Omental fat pad (tissue), 3 donors: ENCODE measurements at regions not wholly inside any gene's neighbourhood (a gene's known extent, or its start where the extent isn't known, plus 50 kb on each side); places are given as distances from the start of the nearest gene placed in this dataset.
A peak's percentile ranks its signal among the peaks of the same experiment; 100 is the strongest.
"Not testable (repeated sequence)": the region's sequence is repeated elsewhere in the genome, so short reads cannot be mapped to it uniquely, and the experiment has no call there.

Experiments
- ATAC-seq: fragments of 150-250 bp; one replicate; pipeline ENCODE4 v1.9.1; 2016; ENCODE audit warnings: mild to moderate bottlenecking, moderate library complexity; ENCODE audit not compliant: low FRiP score
- DNase-seq: peaks from one replicate; pipeline ENCODE4 v3.0.0-alpha.2; 2019; ENCODE audit warnings: low spot score
- CTCF ChIP-seq, 3 donors: fragments of 450-650 bp; IDR thresholded peaks; one replicate each; pipeline ENCODE4 v1.5.1; 2016 to 2017; ENCODE audit warnings: antibody characterized with exemption in 3 of 3, mild to moderate bottlenecking in 3 of 3, moderate library complexity in 2 of 3

GRCh38 chr11:26859416-26859815, 134.5 kb upstream of the FIBIN start:
- TF ChIP-seq CTCF (IDR thresholded peaks at IDR 0.05), result no peak
- no peak for DNase-seq
- no peak for ATAC-seq

GRCh38 chr11:26860091-26860780, 133.7 kb upstream of the FIBIN start:
- DNase-seq (no peak), ATAC-seq (no peak)
- no peak for TF ChIP-seq CTCF (IDR thresholded peaks at IDR 0.05)

GRCh38 chr11:26860895-26861294, 133.0 kb upstream of the FIBIN start:
- no peak for ATAC-seq
- TF ChIP-seq CTCF (IDR thresholded peaks at IDR 0.05), result no peak
- no peak for DNase-seq

- ATAC-seq, result peak; percentile 73
- no peak for DNase-seq
Observed at GRCh38 chr11:26862801-26863200, 131.1 kb upstream of the FIBIN start.

GRCh38 chr11:26865703-26866102, 128.2 kb upstream of the FIBIN start:
- DNase-seq (no peak), ATAC-seq (peak; percentile 62)
- no peak for TF ChIP-seq CTCF (IDR thresholded peaks at IDR 0.05)

More at GRCh38 chr11:26862801-26863200, 131.1 kb upstream of the FIBIN start:
- TF ChIP-seq CTCF (IDR thresholded peaks at IDR 0.05), result no peak

- ATAC-seq (no peak), DNase-seq (no peak)
- TF ChIP-seq CTCF (IDR thresholded peaks at IDR 0.05), result no peak
Observed at GRCh38 chr11:26867286-26867685, 126.6 kb upstream of the FIBIN start.

GRCh38 chr11:26878959-26879581, 114.8 kb upstream of the FIBIN start:
- no peak for TF ChIP-seq CTCF (IDR thresholded peaks at IDR 0.05)
- DNase-seq (no peak), ATAC-seq (no peak)

GRCh38 chr11:26882363-26882880, 111.5 kb upstream of the FIBIN start:
- not testable (repeated sequence) for ATAC-seq

More at GRCh38 chr11:26882363-26882880, 111.5 kb upstream of the FIBIN start:
- not testable (repeated sequence) for DNase-seq
